HepG2 (cell line): ENCODE measurements at regions not wholly inside any gene's neighbourhood (a gene's known extent, or its start where the extent isn't known, plus 50 kb on each side); places are given as distances from the start of the nearest gene placed in this dataset.

Experiments used
- ATAC-seq: fragments of 200-7000 bp; cut with Tn5 transposase; 3 replicates; pipeline ENCODE4 v1.9.1; 2020; ENCODE audit warnings: mild to moderate bottlenecking, moderate library complexity
- BruUV-seq: library from RNA; stranded (reverse); fragments of 400-500 nt; replicated peaks from 2 replicates; lab custom pipeline; 2021; lab: Mats Ljungman, UMichigan
- CTCF ChIA-PET: fragments of 300-600 bp; formaldehyde crosslinking; extraction: SDS; loops from one replicate; lab custom pipeline; 2021; ENCODE audit warnings: low total read pairs, inconsistent platforms, low intra/inter-chr PET ratio; lab: Yijun Ruan, JAX
- POLR2A ChIA-PET: fragments of 350-600 bp; sonication (Branson Sonifier 250); formaldehyde crosslinking; loops from one replicate; lab custom pipeline; 2020; ENCODE audit warnings: antibody characterized with exemption, inconsistent platforms; lab: Yijun Ruan, JAX
- DNase-seq: peaks from one replicate; pipeline ENCODE4 v3.0.0-alpha.2; 2015; ENCODE audit warnings: low spot score
- FAIRE-seq: peaks from 3 replicates; lab custom pipeline; 2011; peaks lifted over from hg19 to GRCh38; lab: Jason Lieb, UNC
- H2AFZ ChIP-seq: one replicate; pipeline ENCODE4 v1.6.1; 2011; ENCODE audit warnings: low read length, inconsistent platforms
- H3K27ac ChIP-seq: fragments of 300-600 bp; 3 replicates; pipeline ENCODE4 v1.8.0; 2011; ENCODE audit warnings: mixed run types, mild to moderate bottlenecking, mixed read lengths, low read length, inconsistent platforms; ENCODE audit not compliant: insufficient read depth; ENCODE audit errors: extremely low read length
- H3K27me3 ChIP-seq, 2 experiments: fragments of 200-600 bp in 1 of 2; 2 replicates in 1 of 2; 3 replicates in 1 of 2; pipeline versions ENCODE4 v1.6.0 to v1.8.0; 2011; ENCODE audit warnings: low read length in 2 of 2, mild to moderate bottlenecking in 2 of 2, moderate library complexity in 2 of 2, inconsistent platforms in 1 of 2; ENCODE audit not compliant: insufficient read depth in 2 of 2, control insufficient read depth in 1 of 2
- H3K36me3 ChIP-seq, 2 experiments: fragments of 200-600 bp in 1 of 2; replicated peaks in 1 of 2; 2 replicates in 1 of 2; 3 replicates in 1 of 2; pipeline versions ENCODE4 v1.5.1 to v1.8.0; 2011; ENCODE audit warnings: low read length in 2 of 2, inconsistent platforms in 1 of 2; ENCODE audit not compliant: insufficient read depth in 2 of 2, control insufficient read depth in 1 of 2
- H3K4me1 ChIP-seq: 2 replicates; pipeline ENCODE4 v1.5.1; 2012; ENCODE audit warnings: low read length, inconsistent platforms; ENCODE audit not compliant: insufficient read depth
- H3K4me2 ChIP-seq: 2 replicates; pipeline ENCODE4 v1.6.0; 2011; ENCODE audit warnings: low read depth, low read length, inconsistent platforms
- H3K4me3 ChIP-seq, 3 experiments: fragments of 200-600 bp in 1 of 3; sonication (generic), shearing (Covaris generic) in 1 of 3; replicated peaks in 1 of 3; 2 replicates each; pipeline ENCODE4 v1.5.1; 2011 to 2016; ENCODE audit warnings: low read length in 3 of 3, inconsistent platforms in 2 of 3, low read depth in 2 of 3, mild to moderate bottlenecking in 2 of 3, control low read depth in 1 of 3, mixed read lengths in 1 of 3; ENCODE audit not compliant: insufficient read depth in 1 of 3
- H3K79me2 ChIP-seq: one replicate; pipeline ENCODE4 v1.6.1; 2011; ENCODE audit warnings: low read length, inconsistent platforms; ENCODE audit not compliant: insufficient read depth
- H3K9ac ChIP-seq: 2 replicates; pipeline ENCODE4 v1.6.0; 2011; ENCODE audit warnings: mild to moderate bottlenecking, low read depth, low read length, inconsistent platforms; ENCODE audit not compliant: insufficient read depth
- H3K9me3 ChIP-seq: 2 replicates; pipeline ENCODE4 v1.5.1; 2012; ENCODE audit warnings: mild to moderate bottlenecking, low read length
- H4K20me1 ChIP-seq: 2 replicates; pipeline ENCODE4 v1.6.0; 2011; ENCODE audit warnings: inconsistent platforms, mild to moderate bottlenecking, low read length, moderate library complexity; ENCODE audit not compliant: insufficient read depth
- DZIP1 ChIP-seq: sonication (generic); formaldehyde crosslinking; IDR thresholded peaks from 2 replicates; pipeline ENCODE4 v1.5.0; 2020; ENCODE audit warnings: mild to moderate bottlenecking, missing genetic modification reagents
- MAFF ChIP-seq: IDR thresholded peaks from 2 replicates; pipeline ENCODE4 v1.6.1; 2011; ENCODE audit warnings: low read depth, low read length, improper control_type of control experiment
- MAFK ChIP-seq, 2 experiments: IDR thresholded peaks in 1 of 2; conservative IDR thresholded peaks in 1 of 2; 2 replicates each; pipeline ENCODE4 v1.6.1; 2011; ENCODE audit warnings: improper control_type of control experiment in 2 of 2, low read length in 2 of 2
- MXD1 ChIP-seq: sonication (generic); formaldehyde crosslinking; IDR thresholded peaks from 2 replicates; pipeline ENCODE4 v1.4.0; 2020; ENCODE audit warnings: mild to moderate bottlenecking, missing genetic modification reagents
- PHF21A ChIP-seq: sonication (generic); formaldehyde crosslinking; IDR thresholded peaks from 2 replicates; pipeline ENCODE4 v1.5.0; 2020; ENCODE audit warnings: mild to moderate bottlenecking, missing genetic modification reagents
- ZNF121 ChIP-seq: sonication (generic); formaldehyde crosslinking; IDR thresholded peaks from 2 replicates; pipeline ENCODE4 v1.5.0; 2020; ENCODE audit warnings: mild to moderate bottlenecking, missing genetic modification reagents
- ZNF124 ChIP-seq: sonication (generic); formaldehyde crosslinking; IDR thresholded peaks from 2 replicates; pipeline ENCODE4 v1.4.0; 2020; ENCODE audit warnings: missing genetic modification reagents
- ZNF343 ChIP-seq: sonication (generic); formaldehyde crosslinking; IDR thresholded peaks from 2 replicates; pipeline ENCODE4 v1.4.0; 2020; ENCODE audit warnings: mild to moderate bottlenecking, missing genetic modification reagents
- ZNF770 ChIP-seq: sonication (generic); formaldehyde crosslinking; IDR thresholded peaks from 2 replicates; pipeline ENCODE4 v1.5.0; 2020; ENCODE audit warnings: mild to moderate bottlenecking, missing genetic modification reagents
- WGBS: methylation state at CpG from one replicate; pipeline ENCODE4 v1.1.6; 2017; ENCODE audit warnings: low lambda C conversion rate; 5-methylcytosine and 5-hydroxymethylcytosine counted together
- in situ Hi-C: cut with HindIII; loops from 2 replicates; pipeline ENCODE4 v1.10.0; 2017; ENCODE audit warnings: low pct_unique_long_range_greater_than_20kb; ENCODE audit not compliant: extremely low pct_ligation_motif_present
- intact Hi-C: fragments of 100-400 bp; cut with micrococcal nuclease; formaldehyde crosslinking; loops from one replicate; pipeline ENCODE4 v1.10.0; 2022; ENCODE audit not compliant: unreplicated experiment

- H3K79me2 ChIP-seq = no peaks in the 10 kb centered on the region
- H3K27me3 ChIP-seq = no peaks in the 10 kb centered on the region
- intact Hi-C loops (no loop called here), in situ Hi-C loops (no loop called here)
- POLR2A ChIA-PET = no interaction called here
- H3K27ac ChIP-seq = no peak overlapping the region
- 12% methylated on average over 4 of the region's 4 CpGs for WGBS
- H3K36me3 ChIP-seq = no peaks in the 10 kb centered on the region
- no TSS peak for BruUV-seq
- no peak for DNase-seq
- H4K20me1 ChIP-seq = no peaks in the 10 kb centered on the region
- no peaks in the 10 kb centered on the region for H3K9me3 ChIP-seq
- ATAC-seq = no peak
- no peak overlapping the region for H3K9ac ChIP-seq
- H3K4me1 ChIP-seq = no peaks in the 10 kb centered on the region
- no peak for TF ChIP-seq PHF21A (CRISPR knock-in tag)
- peak; percentile 17 to 65; a peak in 3 of 4 replicates for TF ChIP-seq MAFK (conservative IDR thresholded peaks at IDR 0.05 in 1 of 2, IDR thresholded peaks at IDR 0.05 in 1 of 2; ENCODE audit: low read length in 2 of 2)
- no peak for TF ChIP-seq ZNF770 (CRISPR knock-in tag)
- TF ChIP-seq DZIP1 (CRISPR knock-in tag) = no peak
- no peak for TF ChIP-seq MXD1 (CRISPR knock-in tag)
- no peak for TF ChIP-seq ZNF121 (CRISPR knock-in tag)
- TF ChIP-seq MAFF = peak; percentile 36; the same call in 1 of the 2 replicates
- TF ChIP-seq ZNF343 (CRISPR knock-in tag) = no peak
- TF ChIP-seq ZNF124 (CRISPR knock-in tag) = no peak
- TF ChIP-seq, all 625 proteins: peak for 2
- Histone ChIP-seq H3K4me2 (no peak overlapping the region), H2AFZ (no peak overlapping the region), H3K4me3 (no peak overlapping the region)
- CTCF ChIA-PET = no interaction called here
- no peak for FAIRE-seq
These were observed 738.6 kb upstream of the PIK3C3 start for GRCh38 chr18:41216341-41217003.
